Hepatic stellate cell (primary cell): ENCODE measurements at regions not wholly inside any gene's neighbourhood (a gene's known extent, or its start where the extent isn't known, plus 50 kb on each side); places are given as distances from the start of the nearest gene placed in this dataset.
"Not testable (repeated sequence)": the region's sequence is repeated elsewhere in the genome, so short reads cannot be mapped to it uniquely, and the experiment has no call there.

Source experiments
- DNase-seq: peaks from one replicate; pipeline ENCODE4 v3.0.0; 2011; ENCODE audit warnings: low spot score

DNA sequence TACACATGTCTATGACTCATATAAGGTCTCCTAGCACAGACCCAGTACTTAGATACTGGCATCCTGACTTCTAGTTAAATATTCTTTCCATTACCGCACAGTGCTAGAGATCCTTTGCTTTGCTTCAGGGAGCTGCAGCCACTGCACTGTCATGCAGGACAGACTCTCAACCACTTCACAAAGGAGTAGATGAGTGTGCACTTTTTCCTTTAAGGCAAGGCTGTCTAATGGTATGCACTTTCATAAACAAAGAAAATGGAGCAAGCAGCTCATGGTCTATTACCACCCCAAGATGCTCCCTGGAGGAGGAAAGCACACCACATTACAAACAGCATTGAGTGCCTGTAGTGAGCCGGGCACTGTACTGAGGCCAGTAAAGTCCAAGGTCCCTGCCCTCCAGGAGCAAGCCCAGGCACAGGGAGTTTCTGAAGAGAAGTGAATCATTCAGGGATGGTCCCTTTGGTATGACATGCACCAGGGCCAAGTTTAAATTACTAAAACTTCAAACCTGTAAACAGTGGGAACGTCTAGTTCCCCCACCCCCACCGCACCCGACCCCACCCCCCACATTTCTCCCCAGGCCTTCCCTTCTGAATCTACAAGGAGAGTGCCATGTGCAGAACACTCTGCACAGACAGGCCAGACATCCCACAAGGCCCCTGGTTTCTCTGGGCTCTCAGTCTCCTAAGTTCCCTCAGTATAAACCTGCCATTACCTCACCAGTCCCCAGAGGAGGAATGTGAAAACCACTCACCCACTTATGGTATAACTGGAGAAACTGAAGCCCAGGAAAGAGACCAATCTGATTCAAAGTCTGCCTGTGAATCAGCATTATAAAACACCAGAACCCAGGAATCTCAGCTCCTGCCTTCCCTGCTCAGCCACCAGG is 107.8 kb upstream of the BCL6 start:
- DNase-seq: no peak

DNA sequence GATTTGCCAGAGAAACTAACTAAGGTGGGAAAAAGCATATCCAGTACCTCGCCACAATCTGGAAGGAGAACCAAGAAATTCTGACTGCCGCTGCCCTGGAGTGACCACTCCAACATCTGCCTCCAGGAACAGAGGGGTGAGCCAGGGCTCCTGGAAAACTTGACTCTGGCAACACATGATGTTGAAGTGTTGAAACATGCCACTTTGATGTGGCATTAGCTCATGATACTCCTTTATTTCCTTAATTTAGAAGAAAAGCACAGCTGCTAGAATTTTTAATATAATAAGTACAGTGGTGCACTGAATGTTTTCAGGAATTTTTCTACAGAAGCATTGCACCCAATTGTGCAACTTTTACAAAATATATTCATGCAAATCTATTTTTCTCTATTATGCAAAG is 109.9 kb upstream of the BCL6 start:
- DNase-seq: no peak

DNA sequence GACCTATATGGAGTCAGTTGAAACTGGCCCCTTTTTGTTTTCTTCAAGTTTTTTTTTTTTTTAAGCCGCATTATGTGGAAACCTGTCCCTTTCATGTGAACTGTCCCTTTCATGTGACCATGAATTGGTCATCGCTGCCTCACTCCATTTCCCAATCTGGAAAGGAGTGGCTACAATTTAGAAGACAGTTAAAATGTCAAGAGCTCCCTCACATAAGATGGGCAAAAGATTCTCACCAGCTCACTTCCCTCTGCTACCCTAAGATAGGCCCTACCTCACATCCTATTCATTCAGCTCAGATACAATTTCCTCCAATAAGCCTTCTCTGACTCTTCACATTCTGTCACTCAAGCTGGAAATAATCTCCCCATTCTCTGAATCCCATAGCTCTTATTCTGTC is 111.3 kb upstream of the BCL6 start:
- DNase-seq: no peak

DNA sequence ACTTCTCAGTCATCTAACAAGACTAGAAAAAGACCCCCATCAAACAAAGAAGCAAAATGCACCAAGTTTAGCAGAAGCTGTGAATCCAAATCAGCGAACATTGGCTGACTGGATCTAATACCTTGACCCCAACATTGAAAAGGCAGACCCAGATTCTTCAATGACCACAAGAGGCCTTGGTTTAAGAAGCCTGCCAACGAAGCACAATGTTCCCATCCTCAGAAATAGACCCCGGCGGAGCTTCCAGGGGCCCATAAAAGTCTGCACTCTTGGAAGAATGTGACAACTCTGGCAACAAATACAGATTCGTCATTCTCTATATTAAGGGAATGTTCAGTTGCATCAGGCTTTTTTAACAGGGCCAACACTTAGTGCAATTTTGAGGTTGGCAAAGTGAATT is 112.8 kb upstream of the BCL6 start:
- no peak for DNase-seq

DNA sequence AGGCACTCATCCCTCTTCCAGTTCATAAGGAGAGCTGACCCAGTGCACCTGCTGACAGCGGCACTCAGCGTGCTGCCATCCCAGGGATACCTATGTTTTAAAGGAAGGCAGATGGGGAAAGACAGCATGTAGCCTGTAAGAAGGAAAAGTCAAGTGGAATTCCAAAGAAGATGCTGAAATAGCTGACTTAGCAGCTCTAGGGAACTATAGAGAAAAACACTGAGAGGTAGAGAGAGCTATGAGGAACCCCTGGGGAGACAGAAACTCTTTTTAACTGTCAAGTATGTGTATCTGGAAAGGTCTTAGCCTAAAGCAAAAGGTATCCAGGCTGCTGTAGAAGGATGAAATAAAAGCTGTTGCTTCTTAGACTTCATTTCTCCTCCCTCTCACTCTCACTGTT is 113.4 kb upstream of the BCL6 start:
- DNase-seq: no peak

DNA sequence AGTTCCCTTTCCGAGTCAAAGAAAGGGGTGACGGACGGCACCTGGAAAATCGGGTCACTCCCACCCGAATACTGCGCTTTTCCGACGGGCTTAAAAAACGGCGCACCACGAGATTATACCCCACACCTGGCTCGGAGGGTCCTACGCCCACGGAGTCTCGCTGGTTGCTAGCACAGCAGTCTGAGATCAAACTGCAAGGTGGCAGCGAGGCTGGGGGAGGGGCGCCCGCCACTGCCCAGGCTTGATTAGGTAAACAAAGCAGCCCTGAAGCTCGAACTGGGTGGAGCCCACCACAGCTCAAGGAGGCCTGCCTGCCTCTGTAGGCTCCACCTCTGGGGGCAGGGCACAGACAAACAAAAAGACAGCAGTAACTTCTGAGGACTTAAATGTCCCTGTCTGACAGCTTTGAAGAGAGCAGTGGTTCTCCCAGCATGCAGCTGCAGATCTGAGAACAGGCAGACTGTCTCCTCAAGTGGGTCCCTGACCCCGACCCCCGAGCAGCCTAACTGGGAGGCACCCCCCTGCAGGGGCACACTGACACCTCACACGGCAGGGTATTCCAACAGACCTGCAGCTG is 117.5 kb upstream of the BCL6 start:
- DNase-seq: not testable (repeated sequence)

DNA sequence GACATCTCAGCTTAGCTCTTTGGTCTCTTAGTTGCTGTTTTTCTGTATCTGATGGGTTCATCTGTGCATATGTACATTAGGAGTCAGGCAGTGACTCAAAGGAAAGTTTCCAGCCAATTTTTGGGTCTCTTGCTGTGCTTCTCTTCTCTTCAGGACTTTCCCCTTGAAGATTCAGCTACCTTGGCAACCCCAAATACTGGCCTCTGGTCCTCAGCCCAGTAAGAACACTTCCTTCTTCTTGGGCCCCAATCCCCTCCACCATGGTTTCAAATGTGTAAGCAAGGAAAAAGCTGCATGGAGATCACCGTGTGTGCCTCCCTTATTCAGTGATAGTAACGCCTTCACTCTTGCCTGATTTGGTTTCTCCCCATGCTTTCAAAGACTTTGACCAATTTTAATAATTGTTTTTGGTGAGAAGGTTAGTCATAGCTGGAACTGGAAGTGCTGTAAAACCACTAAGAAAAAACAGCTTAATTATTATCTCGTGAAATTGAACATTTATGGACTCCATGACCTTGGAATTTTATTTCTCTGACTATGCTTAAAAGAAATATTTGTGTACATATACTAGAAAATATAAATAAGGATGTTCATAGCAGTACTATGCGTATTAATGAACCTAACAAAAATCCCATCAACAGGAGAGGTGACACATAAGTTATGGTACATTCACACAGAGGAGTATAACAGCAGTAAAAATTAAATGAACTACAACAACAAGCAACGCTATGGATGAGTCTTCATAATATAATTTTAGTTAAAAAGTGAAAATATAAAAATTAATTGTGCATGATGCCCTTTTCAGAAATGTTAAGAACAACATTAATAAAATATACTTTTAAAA is 125.3 kb upstream of the BCL6 start:
- DNase-seq: no peak

DNA sequence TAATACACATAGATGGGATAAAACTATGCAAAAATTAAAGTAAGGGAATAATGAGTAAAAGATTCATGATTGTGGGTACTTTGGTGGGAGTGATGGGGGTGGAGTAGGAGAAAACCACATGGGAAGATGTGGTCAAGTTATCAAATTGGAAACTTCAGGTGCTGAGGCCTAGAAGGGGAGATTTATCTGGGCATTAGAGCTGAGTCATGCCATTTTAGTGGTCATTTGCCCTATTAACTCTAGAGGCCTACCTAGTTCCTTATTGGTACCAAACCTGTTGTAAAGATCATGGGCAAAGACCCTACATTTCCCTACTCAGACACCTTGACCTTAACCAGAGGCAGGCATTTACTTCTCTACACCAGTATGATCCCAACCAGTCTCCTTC is 125.9 kb upstream of the BCL6 start:
- no peak for DNase-seq

DNA sequence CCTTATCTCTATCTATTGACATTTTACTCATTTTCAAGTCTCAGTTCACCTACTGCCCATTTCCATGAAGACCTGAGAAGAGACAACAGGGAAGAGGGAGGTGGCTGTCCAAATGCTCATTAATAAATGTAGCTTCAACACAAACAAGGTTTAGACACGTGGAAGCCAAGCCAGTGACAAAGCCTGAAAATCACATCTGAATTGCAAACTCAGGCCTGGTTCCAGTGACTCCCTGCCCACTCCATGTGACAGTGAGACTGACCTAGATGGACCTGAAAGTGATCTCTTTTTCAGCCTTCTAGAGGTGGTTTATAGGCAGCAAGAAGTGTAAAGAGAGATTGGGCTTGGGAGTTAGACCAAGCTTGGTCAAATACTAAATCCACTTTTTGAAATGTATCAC is 126.6 kb upstream of the BCL6 start:
- DNase-seq: no peak

DNA sequence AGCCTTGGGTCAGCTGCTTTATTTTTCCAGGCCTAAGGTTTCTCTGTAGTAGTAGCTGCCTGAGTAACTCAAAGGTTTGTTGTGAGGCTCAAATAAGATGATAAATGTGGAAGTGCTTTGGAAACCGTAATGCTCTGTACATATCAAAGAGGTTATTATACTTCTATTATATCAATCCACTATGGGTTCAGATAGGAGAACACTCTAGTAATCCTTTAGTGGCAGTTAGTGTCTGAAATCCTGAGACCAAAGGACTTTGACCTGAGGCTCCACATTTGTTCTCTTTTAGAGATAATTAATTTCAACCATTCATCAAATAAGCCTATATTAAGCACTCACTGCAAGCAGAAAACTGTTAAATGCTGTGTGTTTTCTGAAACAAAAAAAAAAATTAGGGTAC is 128.6 kb upstream of the BCL6 start:
- DNase-seq: no peak

DNA sequence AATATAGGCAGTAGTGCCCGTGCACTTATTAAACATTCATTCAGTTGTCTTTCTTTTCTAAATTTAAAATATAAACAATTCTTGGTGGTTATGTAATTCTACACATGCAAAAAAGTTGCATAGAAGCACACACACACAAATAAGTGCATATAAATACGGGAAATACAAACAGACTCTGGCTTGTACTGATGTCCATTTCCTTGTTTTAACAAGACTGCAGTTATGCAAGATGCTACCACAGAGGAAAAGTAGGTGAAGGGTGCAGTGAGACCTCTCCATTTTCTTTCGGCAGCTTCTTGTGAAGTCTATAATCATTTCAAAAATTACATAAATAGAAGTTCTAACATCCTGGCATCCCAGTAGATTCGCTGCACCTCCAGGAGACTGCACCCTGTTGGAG is 130.6 kb upstream of the BCL6 start:
- no peak for DNase-seq

DNA sequence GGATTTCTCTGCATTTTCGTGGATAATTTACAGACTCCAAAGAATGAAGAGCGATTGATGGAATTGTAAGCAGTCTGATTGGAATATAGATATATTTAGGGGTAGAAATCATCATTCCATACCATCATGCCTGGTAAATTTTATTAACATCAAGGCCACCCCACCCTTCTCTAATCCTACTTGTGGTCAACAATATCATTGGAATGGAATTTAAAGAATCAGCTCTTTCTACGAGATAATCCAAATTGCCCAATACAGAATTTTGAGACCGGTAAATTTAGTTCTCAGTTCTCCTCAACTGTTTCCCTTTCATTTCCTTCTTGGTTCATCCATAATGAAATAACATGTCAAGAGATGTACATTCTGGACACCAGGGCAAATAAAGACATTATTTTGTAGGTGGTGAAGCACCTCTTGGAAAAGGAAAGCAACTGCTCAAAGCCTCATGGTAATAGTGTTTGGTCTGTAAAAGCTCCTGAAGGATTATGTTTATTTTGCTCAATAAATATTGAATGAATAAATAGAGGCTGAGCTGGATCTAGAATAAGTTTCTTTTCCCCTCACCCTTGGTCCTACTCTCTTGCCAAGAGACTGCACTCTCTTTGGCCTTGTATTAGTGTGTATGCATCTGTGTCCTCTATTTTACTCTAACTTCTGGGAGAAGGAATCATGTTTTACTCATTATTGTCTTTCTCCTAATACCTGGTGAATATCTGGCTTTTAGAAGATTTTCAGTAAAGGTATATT is 133.7 kb upstream of the BCL6 start:
- peak; percentile 17 for DNase-seq

DNA sequence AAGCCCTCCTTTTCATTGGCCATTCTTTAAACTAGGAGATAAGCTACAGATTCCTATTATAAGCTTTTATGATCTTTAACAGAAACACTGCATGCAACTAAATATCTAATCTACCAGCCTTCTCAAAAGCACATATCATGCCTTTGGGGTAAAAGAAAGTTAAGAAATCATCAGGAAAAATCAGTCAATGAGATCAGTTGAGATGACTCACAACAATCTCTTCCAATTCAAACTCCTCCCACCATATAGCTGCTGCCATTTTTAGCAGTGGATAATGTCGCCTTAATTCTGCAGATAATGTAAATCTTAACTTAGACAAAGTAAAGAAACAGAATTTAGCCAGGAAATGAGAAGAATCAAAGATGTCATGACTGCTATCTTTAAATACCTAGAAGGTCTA is 135.2 kb upstream of the BCL6 start:
- DNase-seq: no peak

DNA sequence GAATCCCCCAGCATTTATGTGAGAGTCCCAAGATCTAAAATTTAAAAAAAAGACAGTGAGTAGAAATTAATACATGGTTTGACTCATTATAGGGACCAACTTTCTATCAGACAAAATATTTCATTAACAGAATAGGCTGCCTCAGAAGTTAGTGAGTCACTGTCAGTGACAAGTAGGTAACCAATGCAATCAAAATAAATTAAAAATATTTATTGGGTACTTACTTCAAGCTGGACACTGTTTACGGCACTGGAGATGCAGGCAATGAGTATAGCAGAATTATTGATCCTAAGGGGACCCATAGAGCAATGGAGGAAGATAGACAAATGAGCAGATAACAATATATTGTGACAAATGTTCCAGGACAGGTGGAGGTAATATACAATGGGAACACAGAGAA is 135.6 kb upstream of the BCL6 start:
- no peak for DNase-seq

DNA sequence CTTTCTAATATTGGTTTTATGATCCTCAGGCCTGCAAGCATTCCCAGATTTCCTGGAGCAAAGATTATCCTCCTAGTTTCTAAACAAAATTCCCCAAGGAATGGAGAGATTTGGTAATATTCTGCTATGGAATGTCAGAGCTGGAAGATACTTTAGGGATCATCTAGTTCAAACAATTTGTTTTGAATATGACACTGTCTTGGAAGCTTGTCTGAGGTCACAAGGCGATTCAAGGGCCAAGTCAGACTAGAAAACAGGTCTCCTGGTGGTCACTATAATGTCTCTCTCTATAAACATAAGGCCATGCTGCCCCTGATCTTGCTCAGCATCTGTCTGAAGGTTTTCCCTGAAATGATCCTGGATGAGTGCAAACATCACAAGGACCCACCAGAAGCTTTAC is 143.4 kb upstream of the BCL6 start:
- DNase-seq: no peak

DNA sequence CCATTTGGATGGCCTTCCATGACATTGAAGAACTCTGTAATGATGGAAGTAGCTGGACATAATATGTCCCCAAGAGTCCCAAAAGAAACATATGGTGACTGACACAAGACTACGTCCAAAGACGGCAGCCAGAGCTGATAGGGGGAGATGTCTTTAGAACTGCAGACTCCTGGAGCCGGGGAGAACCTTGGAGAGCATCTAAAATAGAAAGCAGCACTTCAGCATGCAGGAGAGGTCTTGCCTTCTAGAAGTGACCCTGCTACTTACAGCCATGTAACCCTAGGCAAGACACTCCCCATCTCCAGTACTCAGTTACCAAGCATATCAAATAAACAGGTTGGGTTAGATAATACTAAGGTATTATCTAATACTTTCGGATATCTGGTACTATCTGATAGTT is 143.8 kb upstream of the BCL6 start:
- no peak for DNase-seq

DNA sequence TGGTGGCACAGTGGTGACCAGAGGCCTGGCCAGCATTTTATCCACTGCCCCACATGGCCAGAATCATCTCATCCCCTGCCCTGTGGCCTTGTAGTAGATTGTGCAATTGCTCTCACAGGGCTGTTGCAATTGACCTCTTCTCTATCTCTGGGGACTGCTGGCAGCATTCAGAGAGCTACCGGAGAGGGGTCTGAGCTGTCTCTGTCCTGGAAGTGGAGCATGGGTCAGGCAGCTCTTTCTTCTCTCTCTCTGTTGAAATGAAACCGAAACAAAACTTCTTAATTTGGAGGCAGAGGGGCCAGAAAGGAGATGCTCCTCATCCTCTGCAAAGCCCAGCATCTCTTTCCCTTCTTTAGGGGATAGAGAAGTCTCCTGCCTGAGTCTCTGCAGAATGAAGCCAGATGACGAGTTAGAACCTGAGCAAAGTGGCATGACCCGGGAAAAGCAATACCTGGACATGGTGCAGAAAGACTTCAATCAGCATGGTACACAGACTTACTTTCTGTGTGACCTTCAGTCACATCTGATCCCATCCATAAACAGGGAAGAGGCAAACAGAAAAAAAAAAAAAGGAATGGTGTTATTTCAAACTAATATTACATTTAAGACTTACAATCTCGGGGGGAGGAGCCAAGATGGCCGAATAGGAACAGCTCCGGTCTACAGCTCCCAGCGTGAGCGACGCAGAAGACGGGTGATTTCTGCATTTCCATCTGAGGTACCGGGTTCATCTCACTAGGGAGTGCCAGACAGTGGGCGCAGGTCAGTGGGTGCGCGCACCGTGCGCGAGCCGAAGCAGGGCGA is 144.5 kb upstream of the BCL6 start:
- peak; percentile 11 for DNase-seq

DNA sequence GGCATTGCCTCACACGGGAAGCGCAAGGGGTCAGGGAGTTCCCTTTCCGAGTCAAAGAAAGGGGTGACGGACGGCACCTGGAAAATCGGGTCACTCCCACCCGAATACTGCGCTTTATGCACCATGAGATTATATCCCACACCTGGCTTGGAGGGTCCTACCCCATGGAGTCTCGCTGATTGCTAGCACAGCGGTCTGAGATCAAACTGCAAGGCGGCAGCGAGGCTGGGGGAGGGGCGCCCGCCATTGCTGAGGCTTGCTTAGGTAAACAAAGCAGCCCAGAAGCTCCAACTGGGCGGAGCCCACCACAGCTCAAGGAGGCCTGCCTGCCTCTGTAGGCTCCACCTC is 145.1 kb upstream of the BCL6 start:
- not testable (repeated sequence) for DNase-seq

DNA sequence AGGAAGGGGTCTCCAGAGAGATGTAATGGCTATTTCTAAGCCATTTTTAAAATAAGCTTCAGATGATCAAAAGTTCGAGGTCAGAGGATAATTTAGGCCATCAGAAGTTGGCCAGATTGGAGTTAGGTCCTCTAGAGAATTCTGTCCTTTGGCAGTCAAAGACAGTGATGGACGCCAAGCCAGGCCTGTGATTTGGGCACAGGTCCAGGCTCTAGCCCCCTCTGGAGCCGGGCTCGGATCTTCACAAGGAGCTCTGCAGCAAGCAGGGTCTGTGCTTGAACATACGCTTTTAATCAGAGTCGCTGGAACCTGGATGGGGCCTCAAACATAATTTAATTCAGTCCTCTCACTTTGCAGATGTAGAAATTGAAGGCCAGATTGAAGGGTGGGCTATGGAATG is 151.4 kb upstream of the BCL6 start:
- DNase-seq: no peak

DNA sequence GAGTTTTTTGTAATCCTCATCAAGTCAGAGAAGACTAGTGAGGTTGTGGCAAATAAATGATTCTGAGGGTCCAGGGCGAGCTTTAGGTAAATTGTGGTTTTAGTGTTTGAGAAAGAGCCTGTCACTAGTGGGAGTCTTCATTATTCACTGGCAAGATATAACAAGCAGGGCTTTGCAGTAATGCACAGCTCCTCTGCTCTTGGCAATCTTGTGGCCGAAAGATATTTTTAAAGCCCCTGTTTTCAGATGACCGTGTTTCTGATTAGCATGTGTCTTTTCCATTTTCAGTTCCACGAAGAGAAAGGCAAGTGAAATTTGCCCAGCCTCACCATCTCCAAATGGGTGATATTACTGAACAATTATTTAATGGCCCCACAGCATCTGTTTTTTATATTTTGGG is 154.0 kb upstream of the BCL6 start:
- DNase-seq: no peak

DNA sequence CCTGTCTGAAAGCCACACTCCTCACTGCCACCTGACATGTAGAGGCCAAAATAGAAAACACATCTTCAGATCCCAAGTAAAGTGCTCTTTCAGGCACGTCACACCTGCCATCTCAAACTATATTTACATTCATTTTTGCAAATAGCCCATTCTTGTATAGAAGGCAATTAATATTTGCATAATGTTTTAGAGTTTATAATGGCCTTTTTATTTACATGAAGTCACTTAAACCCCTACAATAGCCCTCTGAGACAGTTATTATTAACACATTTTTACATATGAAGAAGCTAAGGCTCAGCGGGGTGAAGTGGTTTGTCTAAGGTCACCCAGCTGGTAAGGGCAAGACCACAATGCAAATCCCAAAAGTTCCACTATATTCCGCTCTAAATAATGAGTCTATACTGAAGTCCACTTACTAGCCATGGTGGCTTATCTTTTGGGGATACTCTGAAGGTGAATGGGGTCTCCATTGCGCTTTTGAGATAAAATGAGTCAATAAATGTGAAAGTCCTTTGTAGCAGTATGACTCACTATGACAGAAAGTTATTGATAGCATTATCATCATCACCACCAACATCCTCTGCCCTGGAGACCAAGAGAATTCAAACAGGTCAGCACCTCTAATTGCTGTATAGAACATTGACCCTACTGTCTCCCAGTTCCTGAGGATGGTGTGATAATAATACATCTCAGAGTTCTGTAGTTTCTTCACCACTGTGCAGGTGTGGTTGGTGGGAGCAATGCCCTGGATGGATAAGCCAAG is 155.9 kb upstream of the BCL6 start:
- no peak for DNase-seq
